GM23338 (cell line): ENCODE measurements at regions not wholly inside any gene's neighbourhood (a gene's known extent, or its start where the extent isn't known, plus 50 kb on each side); places are given as distances from the start of the nearest gene placed in this dataset.
A peak's percentile ranks its signal among the peaks of the same experiment; 100 is the strongest.

ENCODE experiments used
- ATAC-seq: fragments of 200-7000 bp; cut with Tn5 transposase; 3 replicates; pipeline ENCODE4 v1.9.1; 2020
- DNase-seq: peaks from one replicate; pipeline ENCODE4 v3.0.0-alpha.2; 2015; ENCODE audit warnings: low spot score
- H2AFZ ChIP-seq: fragments of 200-600 bp; sonication (generic); 2 replicates; pipeline ENCODE4 v1.8.0; 2016; ENCODE audit warnings: antibody characterized with exemption, mild to moderate bottlenecking, moderate library complexity
- H3F3A ChIP-seq: fragments of 200-600 bp; sonication (generic); replicated peaks from 2 replicates; pipeline ENCODE4 v1.8.0; 2017; ENCODE audit warnings: antibody characterized with exemption, mixed run types, low read depth
- H3K27ac ChIP-seq: fragments of 200-600 bp; sonication (generic); 2 replicates; pipeline ENCODE4 v1.6.1; 2016; ENCODE audit warnings: low read depth
- H3K27me3 ChIP-seq: fragments of 200-600 bp; sonication (generic); 2 replicates; pipeline ENCODE4 v1.8.0; 2016; ENCODE audit warnings: mild to moderate bottlenecking, mixed run types, moderate library complexity; ENCODE audit not compliant: insufficient read depth
- H3K36me3 ChIP-seq: fragments of 200-600 bp; sonication (generic); 2 replicates; pipeline ENCODE4 v1.8.0; 2016; ENCODE audit warnings: mild to moderate bottlenecking; ENCODE audit not compliant: insufficient read depth
- H3K4me1 ChIP-seq: fragments of 200-600 bp; sonication (generic); 2 replicates; pipeline ENCODE4 v1.8.0; 2016; ENCODE audit warnings: mild to moderate bottlenecking, moderate library complexity; ENCODE audit not compliant: insufficient read depth
- H3K4me2 ChIP-seq: fragments of 200-600 bp; sonication (generic); 2 replicates; pipeline ENCODE4 v1.7.1; 2017; ENCODE audit warnings: mixed run types
- H3K4me3 ChIP-seq: fragments of 200-600 bp; sonication (generic); 2 replicates; pipeline ENCODE4 v1.6.1; 2016; ENCODE audit warnings: mixed run types
- H3K79me2 ChIP-seq: fragments of 200-600 bp; sonication (generic); replicated peaks from 2 replicates; pipeline ENCODE4 v1.8.0; 2017; ENCODE audit warnings: mild to moderate bottlenecking; ENCODE audit not compliant: insufficient read depth
- H3K9me2 ChIP-seq: fragments of 200-600 bp; sonication (generic); 2 replicates; pipeline ENCODE4 v1.8.0; 2017; ENCODE audit not compliant: insufficient read depth
- H4K20me1 ChIP-seq: fragments of 200-600 bp; sonication (generic); replicated peaks from 2 replicates; pipeline ENCODE4 v1.8.0; 2017; ENCODE audit warnings: mild to moderate bottlenecking; ENCODE audit not compliant: insufficient read depth
- H3K27ac Mint-ChIP-seq: 2 replicates; pipeline ENCODE4 v1.8.0; 2020; ENCODE audit warnings: inconsistent platforms, mild to moderate bottlenecking, moderate library complexity, mixed read lengths
- H3K27me3 Mint-ChIP-seq: 3 replicates; pipeline ENCODE4 v1.8.0; 2022; ENCODE audit warnings: low read depth, mild to moderate bottlenecking, moderate library complexity, mixed read lengths, inconsistent platforms; ENCODE audit not compliant: insufficient read depth, poor library complexity
- H3K36me3 Mint-ChIP-seq: 3 replicates; pipeline ENCODE4 v1.8.0; 2021; ENCODE audit warnings: low read depth, mild to moderate bottlenecking, inconsistent platforms, moderate library complexity, mixed read lengths
- H3K4me1 Mint-ChIP-seq: 3 replicates; pipeline ENCODE4 v1.8.0; 2020; ENCODE audit warnings: mild to moderate bottlenecking, inconsistent platforms, mixed read lengths
- H3K4me3 Mint-ChIP-seq: 3 replicates; pipeline ENCODE4 v1.8.0; 2021; ENCODE audit warnings: moderate library complexity, mild to moderate bottlenecking, inconsistent platforms, mixed read lengths
- H3K9me3 Mint-ChIP-seq: 3 replicates; pipeline ENCODE4 v1.8.0; 2020; ENCODE audit warnings: moderate library complexity, mild to moderate bottlenecking, inconsistent platforms, mixed read lengths
- CREB1 ChIP-seq: fragments of 250-450 bp; sonication (Bioruptor Pico); IDR thresholded peaks from 2 replicates; pipeline ENCODE4 v1.5.0; 2020; ENCODE audit warnings: low read depth, mild to moderate bottlenecking, moderate library complexity
- ETS1 ChIP-seq: IDR thresholded peaks from 2 replicates; pipeline ENCODE4 v1.6.1; 2016; ENCODE audit warnings: antibody characterized with exemption
- EZH2 ChIP-seq: fragments of 200-600 bp; sonication (generic); IDR thresholded peaks from one replicate; pipeline ENCODE4 v1.8.0; 2017; ENCODE audit warnings: antibody characterized with exemption, mild to moderate bottlenecking, low read depth; ENCODE audit not compliant: unreplicated experiment
- EZH2phosphoT487 ChIP-seq: fragments of 200-600 bp; sonication (generic); IDR thresholded peaks from one replicate; pipeline ENCODE4 v1.8.1; 2018; ENCODE audit warnings: antibody characterized with exemption; ENCODE audit not compliant: unreplicated experiment
- JUNB ChIP-seq: IDR thresholded peaks from one replicate; pipeline ENCODE4 v1.6.1; 2016; ENCODE audit warnings: antibody characterized with exemption; ENCODE audit not compliant: unreplicated experiment
- NANOG ChIP-seq: IDR thresholded peaks from 2 replicates; pipeline ENCODE4 v1.6.1; 2016; ENCODE audit warnings: antibody characterized with exemption, borderline replicate concordance
- POLR2AphosphoS5 ChIP-seq: IDR thresholded peaks from 2 replicates; pipeline ENCODE4 v1.6.1; 2016; ENCODE audit warnings: antibody characterized with exemption, low read depth
- REST ChIP-seq: IDR thresholded peaks from one replicate; pipeline ENCODE4 v1.6.1; 2018; ENCODE audit warnings: antibody characterized with exemption; ENCODE audit not compliant: unreplicated experiment
- STAT1 ChIP-seq: IDR thresholded peaks from one replicate; pipeline ENCODE4 v1.6.1; 2016; ENCODE audit warnings: antibody characterized with exemption; ENCODE audit not compliant: unreplicated experiment
- ZNF114 ChIP-seq: fragments of 250-450 bp; sonication (Bioruptor Pico); IDR thresholded peaks from 2 replicates; pipeline ENCODE4 v1.5.0; 2020; ENCODE audit warnings: mild to moderate bottlenecking, moderate library complexity
- TF ChIP-seq, protein P1 (sequence below): fragments of 250-450 bp; sonication (Bioruptor Pico); IDR thresholded peaks from 2 replicates; pipeline ENCODE4 v1.5.0; 2020; ENCODE audit warnings: mild to moderate bottlenecking, moderate library complexity

DNA sequence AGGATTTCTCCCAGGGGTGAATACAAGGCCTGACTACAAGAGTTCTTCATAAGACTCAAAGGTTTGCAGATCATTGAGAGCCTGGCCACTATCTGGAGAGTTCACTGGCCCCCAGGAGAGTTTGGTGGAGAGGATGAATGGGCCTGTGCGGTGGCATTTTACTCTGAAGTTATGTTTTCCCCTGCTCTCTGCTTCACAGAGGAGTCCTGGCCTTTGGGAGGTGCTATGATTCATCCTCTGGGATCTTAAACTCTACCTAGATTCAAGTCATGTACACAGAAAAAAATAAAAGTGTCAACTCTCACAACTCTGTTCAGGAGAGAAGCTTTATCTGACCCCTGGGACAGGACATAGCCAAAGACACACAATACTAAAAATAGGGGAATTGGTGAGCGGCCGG lies 159.1 kb upstream of the CARD18 start:
- Histone ChIP-seq H3K79me2 (no peaks in the 10 kb centered on the region), H3K27ac (no peak overlapping the region), H3F3A (no peaks in the 10 kb centered on the region), H3K36me3 (no peaks in the 10 kb centered on the region), H3K4me3 (no peak overlapping the region), H3K4me2 (no peak overlapping the region), H3K9me2 (no peaks in the 10 kb centered on the region), H3K4me1 (no peaks in the 10 kb centered on the region), H4K20me1 (no peaks in the 10 kb centered on the region), H2AFZ (0 out of 2 replicates have a peak overlapping the region, but pooled peaks have one; percentile 19), H3K27me3 (no peaks in the 10 kb centered on the region)
- ATAC-seq (no peak), DNase-seq (no peak)
- no peak for TF ChIP-seq ZNF114 (CRISPR knock-in tag)
- no peak for TF ChIP-seq EZH2phosphoT487
- no peak for TF ChIP-seq REST
- TF ChIP-seq CREB1 (CRISPR knock-in tag), result no peak
- no peak for TF ChIP-seq STAT1
- TF ChIP-seq ETS1, result no peak
- no peak for TF ChIP-seq EZH2
- no peak overlapping the region for H3K27ac Mint-ChIP-seq
- H3K36me3 Mint-ChIP-seq, result no peaks in the 10 kb centered on the region
- no peak overlapping the region for H3K4me3 Mint-ChIP-seq
- H3K4me1 Mint-ChIP-seq, result no peaks in the 10 kb centered on the region
- no peaks in the 10 kb centered on the region for H3K27me3 Mint-ChIP-seq
- H3K9me3 Mint-ChIP-seq, result no peaks in the 10 kb centered on the region

GRCh38 chr11:105298174-105298573 lies 158.6 kb upstream of the CARD18 start:
- DNase-seq, result no peak
- no peak overlapping the region for H3K4me3 Mint-ChIP-seq
- Histone ChIP-seq H3K79me2 (no peaks in the 10 kb centered on the region), H2AFZ (0 out of 2 replicates have a peak overlapping the region, but pooled peaks have one; percentile 19), H3K27me3 (no peaks in the 10 kb centered on the region), H4K20me1 (no peaks in the 10 kb centered on the region), H3F3A (no peaks in the 10 kb centered on the region), H3K4me3 (no peak overlapping the region), H3K4me1 (no peaks in the 10 kb centered on the region), H3K4me2 (no peak overlapping the region), H3K36me3 (no peaks in the 10 kb centered on the region), H3K27ac (no peak overlapping the region), H3K9me2 (no peaks in the 10 kb centered on the region)
- H3K4me1 Mint-ChIP-seq, result no peaks in the 10 kb centered on the region
- H3K36me3 Mint-ChIP-seq, result no peaks in the 10 kb centered on the region
- ATAC-seq, result no peak
- H3K9me3 Mint-ChIP-seq, result no peaks in the 10 kb centered on the region
- H3K27me3 Mint-ChIP-seq, result no peaks in the 10 kb centered on the region
- H3K27ac Mint-ChIP-seq, result no peak overlapping the region
- TF ChIP-seq JUNB, result no peak
- no peak for TF ChIP-seq EZH2phosphoT487
- no peak for TF ChIP-seq EZH2
- no peak for TF ChIP-seq POLR2AphosphoS5
- TF ChIP-seq, protein P1, sequence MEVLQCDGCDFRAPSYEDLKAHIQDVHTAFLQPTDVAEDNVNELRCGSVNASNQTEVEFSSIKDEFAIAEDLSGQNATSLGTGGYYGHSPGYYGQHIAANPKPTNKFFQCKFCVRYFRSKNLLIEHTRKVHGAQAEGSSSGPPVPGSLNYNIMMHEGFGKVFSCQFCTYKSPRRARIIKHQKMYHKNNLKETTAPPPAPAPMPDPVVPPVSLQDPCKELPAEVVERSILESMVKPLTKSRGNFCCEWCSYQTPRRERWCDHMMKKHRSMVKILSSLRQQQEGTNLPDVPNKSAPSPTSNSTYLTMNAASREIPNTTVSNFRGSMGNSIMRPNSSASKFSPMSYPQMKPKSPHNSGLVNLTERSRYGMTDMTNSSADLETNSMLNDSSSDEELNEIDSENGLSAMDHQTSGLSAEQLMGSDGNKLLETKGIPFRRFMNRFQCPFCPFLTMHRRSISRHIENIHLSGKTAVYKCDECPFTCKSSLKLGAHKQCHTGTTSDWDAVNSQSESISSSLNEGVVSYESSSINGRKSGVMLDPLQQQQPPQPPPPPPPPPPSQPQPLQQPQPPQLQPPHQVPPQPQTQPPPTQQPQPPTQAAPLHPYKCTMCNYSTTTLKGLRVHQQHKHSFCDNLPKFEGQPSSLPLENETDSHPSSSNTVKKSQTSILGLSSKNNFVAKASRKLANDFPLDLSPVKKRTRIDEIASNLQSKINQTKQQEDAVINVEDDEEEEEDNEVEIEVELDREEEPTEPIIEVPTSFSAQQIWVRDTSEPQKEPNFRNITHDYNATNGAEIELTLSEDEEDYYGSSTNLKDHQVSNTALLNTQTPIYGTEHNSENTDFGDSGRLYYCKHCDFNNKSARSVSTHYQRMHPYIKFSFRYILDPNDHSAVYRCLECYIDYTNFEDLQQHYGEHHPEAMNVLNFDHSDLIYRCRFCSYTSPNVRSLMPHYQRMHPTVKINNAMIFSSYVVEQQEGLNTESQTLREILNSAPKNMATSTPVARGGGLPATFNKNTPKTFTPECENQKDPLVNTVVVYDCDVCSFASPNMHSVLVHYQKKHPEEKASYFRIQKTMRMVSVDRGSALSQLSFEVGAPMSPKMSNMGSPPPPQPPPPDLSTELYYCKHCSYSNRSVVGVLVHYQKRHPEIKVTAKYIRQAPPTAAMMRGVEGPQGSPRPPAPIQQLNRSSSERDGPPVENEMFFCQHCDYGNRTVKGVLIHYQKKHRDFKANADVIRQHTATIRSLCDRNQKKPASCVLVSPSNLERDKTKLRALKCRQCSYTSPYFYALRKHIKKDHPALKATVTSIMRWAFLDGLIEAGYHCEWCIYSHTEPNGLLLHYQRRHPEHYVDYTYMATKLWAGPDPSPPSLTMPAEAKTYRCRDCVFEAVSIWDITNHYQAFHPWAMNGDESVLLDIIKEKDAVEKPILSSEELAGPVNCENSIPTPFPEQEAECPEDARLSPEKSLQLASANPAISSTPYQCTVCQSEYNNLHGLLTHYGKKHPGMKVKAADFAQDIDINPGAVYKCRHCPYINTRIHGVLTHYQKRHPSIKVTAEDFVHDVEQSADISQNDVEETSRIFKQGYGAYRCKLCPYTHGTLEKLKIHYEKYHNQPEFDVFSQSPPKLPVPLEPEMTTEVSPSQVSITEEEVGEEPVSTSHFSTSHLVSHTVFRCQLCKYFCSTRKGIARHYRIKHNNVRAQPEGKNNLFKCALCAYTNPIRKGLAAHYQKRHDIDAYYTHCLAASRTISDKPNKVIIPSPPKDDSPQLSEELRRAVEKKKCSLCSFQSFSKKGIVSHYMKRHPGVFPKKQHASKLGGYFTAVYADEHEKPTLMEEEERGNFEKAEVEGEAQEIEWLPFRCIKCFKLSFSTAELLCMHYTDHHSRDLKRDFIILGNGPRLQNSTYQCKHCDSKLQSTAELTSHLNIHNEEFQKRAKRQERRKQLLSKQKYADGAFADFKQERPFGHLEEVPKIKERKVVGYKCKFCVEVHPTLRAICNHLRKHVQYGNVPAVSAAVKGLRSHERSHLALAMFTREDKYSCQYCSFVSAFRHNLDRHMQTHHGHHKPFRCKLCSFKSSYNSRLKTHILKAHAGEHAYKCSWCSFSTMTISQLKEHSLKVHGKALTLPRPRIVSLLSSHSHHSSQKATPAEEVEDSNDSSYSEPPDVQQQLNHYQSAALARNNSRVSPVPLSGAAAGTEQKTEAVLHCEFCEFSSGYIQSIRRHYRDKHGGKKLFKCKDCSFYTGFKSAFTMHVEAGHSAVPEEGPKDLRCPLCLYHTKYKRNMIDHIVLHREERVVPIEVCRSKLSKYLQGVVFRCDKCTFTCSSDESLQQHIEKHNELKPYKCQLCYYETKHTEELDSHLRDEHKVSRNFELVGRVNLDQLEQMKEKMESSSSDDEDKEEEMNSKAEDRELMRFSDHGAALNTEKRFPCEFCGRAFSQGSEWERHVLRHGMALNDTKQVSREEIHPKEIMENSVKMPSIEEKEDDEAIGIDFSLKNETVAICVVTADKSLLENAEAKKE (CRISPR knock-in tag), result no peak
- no peak for TF ChIP-seq NANOG
- no peak for TF ChIP-seq STAT1
- TF ChIP-seq ETS1, result no peak
